Erythroblast (primary cell): ENCODE measurements at regions not wholly inside any gene's neighbourhood (a gene's known extent, or its start where the extent isn't known, plus 50 kb on each side); places are given as distances from the start of the nearest gene placed in this dataset.

ENCODE experiments used
- DNase-seq, 2 experiments: peaks; one replicate each; lab custom pipeline; 2025; lab: John Stamatoyannopoulos, UW
- GATA1 ChIP-seq: IDR thresholded peaks from 2 replicates; pipeline ENCODE4 v1.6.1; 2011; ENCODE audit warnings: low read depth, mild to moderate bottlenecking, control low read depth, low read length, moderate library complexity
- POLR2A ChIP-seq: IDR thresholded peaks from 2 replicates; pipeline ENCODE4 v1.6.1; 2011; ENCODE audit warnings: mild to moderate bottlenecking, low read length

- TF ChIP-seq POLR2A: no peak
- TF ChIP-seq GATA1: no peak
- DNase-seq: no peak
Observed at GRCh38 chr2:103615611-103616105, 853.8 kb downstream of the TMEM182 start.

- TF ChIP-seq GATA1 (no peak), POLR2A (no peak)
- no peak for DNase-seq
Observed at GRCh38 chr2:103616891-103617290, 855.1 kb downstream of the TMEM182 start.

- no peak for DNase-seq
- no peak for TF ChIP-seq POLR2A
- TF ChIP-seq GATA1: no peak
Observed at GRCh38 chr2:103618112-103618511, 856.3 kb downstream of the TMEM182 start.

GRCh38 chr2:103627301-103627700 is 865.5 kb downstream of the TMEM182 start:
- DNase-seq: no peak
- TF ChIP-seq GATA1 (no peak), POLR2A (no peak)

- no peak for DNase-seq
- TF ChIP-seq GATA1: no peak
- no peak for TF ChIP-seq POLR2A
Observed at GRCh38 chr2:103638978-103639377, 877.1 kb downstream of the TMEM182 start.

GRCh38 chr2:103656558-103656957 is 894.7 kb downstream of the TMEM182 start:
- no peak for DNase-seq

GRCh38 chr2:103660519-103660918 is 898.7 kb downstream of the TMEM182 start:
- no peak for DNase-seq
- no peak for TF ChIP-seq POLR2A
- TF ChIP-seq GATA1: no peak

More at GRCh38 chr2:103656558-103656957, 894.7 kb downstream of the TMEM182 start:
- TF ChIP-seq POLR2A (no peak), GATA1 (no peak)

- DNase-seq: no peak
- TF ChIP-seq GATA1 (no peak), POLR2A (no peak)
Observed at GRCh38 chr2:103660947-103661346, 899.1 kb downstream of the TMEM182 start.

- no peak for TF ChIP-seq GATA1
- TF ChIP-seq POLR2A: no peak
- DNase-seq: no peak
Observed at GRCh38 chr2:103664690-103665089, 902.9 kb downstream of the TMEM182 start.

- no peak for TF ChIP-seq GATA1
- no peak for TF ChIP-seq POLR2A
- DNase-seq: no peak
Observed at GRCh38 chr2:103667335-103667884, 905.6 kb downstream of the TMEM182 start.

GRCh38 chr2:103669531-103669930 is 907.7 kb downstream of the TMEM182 start:
- no peak for TF ChIP-seq GATA1
- TF ChIP-seq POLR2A: no peak
- DNase-seq: no peak
